ENCODE measurements at regions not wholly inside any gene's neighbourhood (a gene's known extent, or its start where the extent isn't known, plus 50 kb on each side); places are given as distances from the start of the nearest gene placed in this dataset.

DNA sequence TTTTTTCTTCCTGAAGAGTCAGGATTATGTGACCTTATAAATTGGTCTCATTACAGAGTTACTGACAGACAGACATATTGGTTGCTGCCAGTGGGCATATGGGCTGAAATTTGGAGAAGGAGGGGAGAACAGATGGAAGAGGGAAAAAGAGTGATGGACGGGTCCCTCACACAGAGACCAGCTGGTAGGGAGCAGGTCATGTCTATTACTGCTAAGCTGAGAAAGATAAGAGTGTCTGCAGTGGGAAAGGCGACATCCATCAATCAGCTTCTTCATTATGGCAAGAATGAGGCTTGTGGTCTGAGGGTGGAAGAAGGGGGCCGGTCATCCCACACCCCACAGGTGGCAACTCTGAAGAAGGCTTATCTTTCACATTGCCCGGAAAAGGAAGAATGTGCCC, 353.8 kb upstream of the RSPO3 start:
- DNase-seq (ENCODE audit: low spot score in 2 of 2, unreplicated experiment in 2 of 2): no peak
- no peaks in the 10 kb centered on the region for H3K9me3 Mint-ChIP-seq
- no peaks in the 10 kb centered on the region for H3K27me3 Mint-ChIP-seq (ENCODE audit: low read depth)
- TF ChIP-seq, protein P1, sequence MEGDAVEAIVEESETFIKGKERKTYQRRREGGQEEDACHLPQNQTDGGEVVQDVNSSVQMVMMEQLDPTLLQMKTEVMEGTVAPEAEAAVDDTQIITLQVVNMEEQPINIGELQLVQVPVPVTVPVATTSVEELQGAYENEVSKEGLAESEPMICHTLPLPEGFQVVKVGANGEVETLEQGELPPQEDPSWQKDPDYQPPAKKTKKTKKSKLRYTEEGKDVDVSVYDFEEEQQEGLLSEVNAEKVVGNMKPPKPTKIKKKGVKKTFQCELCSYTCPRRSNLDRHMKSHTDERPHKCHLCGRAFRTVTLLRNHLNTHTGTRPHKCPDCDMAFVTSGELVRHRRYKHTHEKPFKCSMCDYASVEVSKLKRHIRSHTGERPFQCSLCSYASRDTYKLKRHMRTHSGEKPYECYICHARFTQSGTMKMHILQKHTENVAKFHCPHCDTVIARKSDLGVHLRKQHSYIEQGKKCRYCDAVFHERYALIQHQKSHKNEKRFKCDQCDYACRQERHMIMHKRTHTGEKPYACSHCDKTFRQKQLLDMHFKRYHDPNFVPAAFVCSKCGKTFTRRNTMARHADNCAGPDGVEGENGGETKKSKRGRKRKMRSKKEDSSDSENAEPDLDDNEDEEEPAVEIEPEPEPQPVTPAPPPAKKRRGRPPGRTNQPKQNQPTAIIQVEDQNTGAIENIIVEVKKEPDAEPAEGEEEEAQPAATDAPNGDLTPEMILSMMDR (IDR thresholded peaks at IDR 0.05; ENCODE audit: unreplicated experiment): no peak
- H3K36me3 Mint-ChIP-seq: no peaks in the 10 kb centered on the region
- H3K27ac Mint-ChIP-seq: no peak overlapping the region
- no peak overlapping the region for H3K4me3 Mint-ChIP-seq
- H3K4me1 Mint-ChIP-seq: peaks cover 2% of the 10 kb centered on the region

DNA sequence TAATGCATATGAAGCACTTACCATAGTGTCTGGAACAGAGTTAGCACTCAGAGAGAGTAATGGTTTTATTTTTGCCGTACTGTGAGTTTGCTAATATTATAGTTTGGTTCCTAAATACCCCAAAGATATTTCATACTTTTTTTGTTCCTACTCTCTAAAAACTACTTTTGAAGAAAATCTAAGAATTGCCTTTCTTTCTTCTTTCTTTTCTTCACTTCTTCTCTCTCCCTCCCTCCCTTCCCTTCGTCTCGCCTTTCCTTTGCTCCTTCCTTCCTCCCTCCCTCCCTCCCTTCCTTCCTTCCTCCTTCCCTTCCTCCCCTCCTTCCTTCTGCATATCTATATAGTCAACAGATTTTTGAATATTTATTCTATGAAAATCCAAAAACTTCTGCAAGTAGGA, 351.7 kb upstream of the RSPO3 start:
- H3K4me3 Mint-ChIP-seq: no peak overlapping the region
- no peaks in the 10 kb centered on the region for H3K27me3 Mint-ChIP-seq (ENCODE audit: low read depth)
- no peak for DNase-seq (ENCODE audit: low spot score in 2 of 2, unreplicated experiment in 2 of 2)
- TF ChIP-seq, protein P1 (IDR thresholded peaks at IDR 0.05; ENCODE audit: unreplicated experiment): no peak
- no peaks in the 10 kb centered on the region for H3K9me3 Mint-ChIP-seq
- no peaks in the 10 kb centered on the region for H3K36me3 Mint-ChIP-seq
- peaks cover 17% of the 10 kb centered on the region for H3K4me1 Mint-ChIP-seq
- H3K27ac Mint-ChIP-seq: no peak overlapping the region

DNA sequence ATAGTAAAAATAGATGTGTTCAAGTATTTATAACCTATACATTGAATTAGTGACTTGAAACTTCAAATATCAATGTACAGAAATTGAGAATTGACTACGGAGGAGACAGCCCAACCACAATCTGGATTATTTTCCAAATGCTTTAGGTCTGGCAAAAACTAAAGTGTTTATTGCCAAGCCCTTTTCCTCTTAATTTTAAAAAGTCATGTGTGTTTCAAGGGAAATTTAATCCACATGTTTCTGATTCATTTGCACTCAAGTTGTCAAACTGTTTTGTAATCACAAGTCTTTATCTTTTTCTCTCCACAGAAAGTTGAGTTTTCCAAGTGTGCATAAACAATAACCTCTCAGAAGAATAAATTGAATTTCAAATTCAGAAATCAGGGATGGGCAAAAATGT, 350.8 kb upstream of the RSPO3 start:
- no peak for DNase-seq (ENCODE audit: low spot score in 2 of 2, unreplicated experiment in 2 of 2)
- Mint-ChIP-seq H3K27me3 (ENCODE audit: low read depth) (no peaks in the 10 kb centered on the region), H3K9me3 (no peaks in the 10 kb centered on the region), H3K27ac (no peak overlapping the region), H3K4me1 (peaks cover 22% of the 10 kb centered on the region), H3K36me3 (no peaks in the 10 kb centered on the region), H3K4me3 (no peak overlapping the region)
- TF ChIP-seq, protein P1 (IDR thresholded peaks at IDR 0.05; ENCODE audit: unreplicated experiment): no peak

DNA sequence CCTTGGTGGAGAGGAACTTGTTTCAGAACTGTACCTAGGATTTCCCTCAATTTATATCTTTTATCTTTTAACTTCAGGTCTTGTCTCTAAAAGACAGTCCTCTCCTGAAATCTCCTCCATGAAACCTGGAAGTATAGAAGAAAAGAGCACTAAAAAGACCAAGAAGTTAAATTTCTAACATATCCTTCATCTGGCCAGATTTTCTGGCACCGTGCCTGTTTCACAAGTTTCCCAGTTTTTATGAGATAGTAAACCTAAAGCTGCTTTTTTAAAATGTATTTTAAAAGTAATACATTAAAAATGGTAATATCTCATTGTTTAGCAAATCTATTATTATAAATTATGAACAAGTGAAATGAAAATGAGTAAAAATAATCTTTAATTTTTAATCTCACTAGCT, 348.3 kb upstream of the RSPO3 start:
- DNase-seq (ENCODE audit: low spot score in 2 of 2, unreplicated experiment in 2 of 2): no peak
- Mint-ChIP-seq H3K4me3 (no peak overlapping the region), H3K27me3 (ENCODE audit: low read depth) (no peaks in the 10 kb centered on the region), H3K36me3 (no peaks in the 10 kb centered on the region), H3K9me3 (no peaks in the 10 kb centered on the region), H3K4me1 (peaks cover 39% of the 10 kb centered on the region), H3K27ac (no peak overlapping the region)
- TF ChIP-seq, protein P1 (IDR thresholded peaks at IDR 0.05; ENCODE audit: unreplicated experiment): no peak

DNA sequence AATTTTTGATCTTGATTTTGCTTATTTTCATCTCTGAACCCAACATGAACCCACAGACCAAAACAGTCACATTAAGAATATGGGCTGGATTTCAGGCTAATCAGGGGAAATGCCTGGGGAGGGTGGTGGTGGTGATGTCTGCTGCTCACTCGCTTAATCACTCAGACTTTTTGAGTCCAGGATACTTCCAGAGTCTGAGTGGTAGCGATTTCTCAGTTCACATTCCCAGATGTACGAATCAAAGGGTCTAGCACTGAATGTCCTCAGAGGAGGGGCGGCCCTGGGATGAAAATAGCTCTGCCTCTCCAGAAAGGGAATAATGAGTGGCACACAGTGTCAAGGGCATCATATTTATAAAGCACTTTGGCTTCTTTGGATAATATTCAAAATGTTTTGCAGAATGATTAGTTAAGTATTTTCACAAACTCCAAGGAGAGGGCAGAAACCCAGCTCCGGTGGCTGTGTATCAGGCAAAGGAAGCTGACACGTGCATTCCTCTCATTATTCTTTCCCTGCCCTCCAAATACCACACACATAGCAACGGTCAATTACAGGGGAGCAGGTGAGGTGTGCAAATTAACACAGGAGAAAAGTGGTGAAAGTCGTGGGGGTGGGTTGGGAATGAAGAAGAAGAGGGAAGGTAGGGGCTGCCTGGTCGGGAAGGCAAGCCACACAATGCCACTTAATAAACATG, 345.2 kb upstream of the RSPO3 start:
- Mint-ChIP-seq H3K27ac (peak overlapping the region; percentile 57), H3K4me3 (peak overlapping the region; percentile 7)

More for the DNA sequence above, 345.2 kb upstream of the RSPO3 start:
- no peaks in the 10 kb centered on the region for H3K9me3 Mint-ChIP-seq
- H3K36me3 Mint-ChIP-seq: no peaks in the 10 kb centered on the region
- TF ChIP-seq, protein P1 (IDR thresholded peaks at IDR 0.05; ENCODE audit: unreplicated experiment): no peak
- no peaks in the 10 kb centered on the region for H3K27me3 Mint-ChIP-seq (ENCODE audit: low read depth)
- DNase-seq (ENCODE audit: low spot score in 2 of 2, unreplicated experiment in 2 of 2): no peak
- H3K4me1 Mint-ChIP-seq: peaks cover 39% of the 10 kb centered on the region

All from mesothelial cell of epicardium (in vitro differentiated cells).